Stromal cell of bone marrow (primary cell): ENCODE measurements at regions not wholly inside any gene's neighbourhood (a gene's known extent, or its start where the extent isn't known, plus 50 kb on each side); places are given as distances from the start of the nearest gene placed in this dataset.

Source experiments
- DNase-seq: peaks from one replicate; pipeline ENCODE4 v3.0.0-alpha.2; 2012; ENCODE audit warnings: low read depth

DNA sequence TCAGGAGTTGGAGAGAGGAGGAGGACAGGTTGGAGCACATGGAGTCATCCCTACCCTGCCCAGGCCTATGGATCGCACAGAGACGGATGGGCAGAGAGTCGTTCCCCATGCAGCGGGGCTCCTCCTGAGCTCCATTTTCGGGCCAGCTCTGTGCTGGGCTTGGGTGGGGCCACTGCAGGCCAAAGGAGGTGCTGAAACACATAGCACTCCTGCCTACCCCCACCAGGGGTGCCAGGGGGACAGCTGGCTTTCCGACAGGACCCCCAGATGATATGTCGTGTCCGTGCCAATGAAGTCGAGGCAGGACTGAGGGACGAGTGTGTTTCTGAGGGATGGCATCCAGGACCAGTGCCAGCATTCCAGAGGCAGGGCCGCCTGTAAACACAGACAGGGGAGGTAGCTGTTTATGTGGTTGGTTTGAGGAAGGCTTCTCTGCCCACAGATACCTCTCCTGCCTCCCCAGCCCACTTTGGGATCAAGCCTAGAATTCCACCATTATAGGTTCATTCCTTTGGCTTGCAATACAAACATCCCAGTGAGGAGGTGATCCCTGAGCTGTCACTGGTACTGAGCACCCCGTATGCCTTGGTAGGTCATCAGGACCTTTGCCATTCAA lies 116.6 kb downstream of the GLI2 start:
- DNase-seq, result no peak

DNA sequence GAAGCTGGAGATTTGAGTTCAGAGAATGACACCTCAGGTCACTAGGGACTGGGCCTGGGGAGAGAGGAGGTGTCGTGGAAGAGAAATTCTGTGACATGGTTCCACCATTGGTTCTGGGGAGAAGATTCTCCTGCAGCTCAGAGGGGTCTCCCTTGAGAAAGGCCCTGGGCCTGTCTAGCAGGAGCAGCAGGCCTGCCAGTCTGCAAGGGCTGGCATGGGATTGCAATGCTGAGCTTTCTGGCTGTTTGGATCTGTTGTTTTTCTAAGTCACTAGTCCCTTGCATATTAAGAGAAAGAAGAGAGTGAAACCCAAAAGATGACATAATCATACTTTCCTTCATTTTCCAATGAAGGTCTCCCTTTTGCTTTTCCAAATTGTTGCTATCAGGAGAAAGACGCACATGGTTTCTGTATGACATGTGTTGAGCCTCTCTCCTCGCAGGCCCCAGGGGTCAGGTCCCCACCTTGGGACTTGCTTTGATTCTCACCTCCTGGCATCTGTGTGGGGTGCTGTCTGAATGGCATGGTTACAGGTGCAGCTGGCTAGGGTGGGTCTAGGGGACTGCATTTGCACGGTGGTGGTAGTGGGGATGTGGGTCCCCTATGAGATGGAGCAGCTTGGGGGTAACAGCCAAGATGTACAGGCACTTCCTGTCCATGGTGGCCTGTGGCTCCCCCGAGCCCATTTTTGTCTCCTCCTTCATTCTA lies 117.8 kb downstream of the GLI2 start:
- no peak for DNase-seq

DNA sequence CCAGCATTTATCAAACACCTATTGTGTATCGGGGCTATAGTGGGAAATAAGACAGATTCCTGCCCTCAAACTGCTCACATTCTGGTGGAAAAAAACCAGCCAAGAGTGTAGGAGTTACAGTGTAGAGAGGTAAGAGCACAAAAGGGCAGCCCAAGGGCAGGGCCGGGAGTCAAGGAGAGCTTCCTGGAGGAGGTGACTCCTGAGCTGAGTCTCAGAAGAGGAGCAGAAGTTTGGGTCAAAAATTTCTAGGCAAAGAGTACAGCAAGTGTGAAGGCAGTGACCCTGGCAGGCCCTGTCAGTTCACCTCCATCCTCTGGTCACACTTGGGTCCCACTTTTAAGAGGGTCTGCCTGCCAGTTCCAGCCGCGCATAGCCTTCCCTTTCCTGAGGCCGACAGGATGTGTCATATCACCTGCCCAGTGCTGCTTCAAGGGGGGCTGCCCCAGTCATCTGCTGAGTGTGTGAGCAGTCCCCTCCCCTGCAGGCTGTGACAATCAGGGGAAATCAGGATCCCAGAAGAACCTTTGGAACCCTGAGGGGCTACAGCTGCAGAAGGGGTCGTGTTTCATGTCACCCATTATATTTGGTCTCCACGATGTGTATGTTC lies 118.4 kb downstream of the GLI2 start:
- no peak for DNase-seq

DNA sequence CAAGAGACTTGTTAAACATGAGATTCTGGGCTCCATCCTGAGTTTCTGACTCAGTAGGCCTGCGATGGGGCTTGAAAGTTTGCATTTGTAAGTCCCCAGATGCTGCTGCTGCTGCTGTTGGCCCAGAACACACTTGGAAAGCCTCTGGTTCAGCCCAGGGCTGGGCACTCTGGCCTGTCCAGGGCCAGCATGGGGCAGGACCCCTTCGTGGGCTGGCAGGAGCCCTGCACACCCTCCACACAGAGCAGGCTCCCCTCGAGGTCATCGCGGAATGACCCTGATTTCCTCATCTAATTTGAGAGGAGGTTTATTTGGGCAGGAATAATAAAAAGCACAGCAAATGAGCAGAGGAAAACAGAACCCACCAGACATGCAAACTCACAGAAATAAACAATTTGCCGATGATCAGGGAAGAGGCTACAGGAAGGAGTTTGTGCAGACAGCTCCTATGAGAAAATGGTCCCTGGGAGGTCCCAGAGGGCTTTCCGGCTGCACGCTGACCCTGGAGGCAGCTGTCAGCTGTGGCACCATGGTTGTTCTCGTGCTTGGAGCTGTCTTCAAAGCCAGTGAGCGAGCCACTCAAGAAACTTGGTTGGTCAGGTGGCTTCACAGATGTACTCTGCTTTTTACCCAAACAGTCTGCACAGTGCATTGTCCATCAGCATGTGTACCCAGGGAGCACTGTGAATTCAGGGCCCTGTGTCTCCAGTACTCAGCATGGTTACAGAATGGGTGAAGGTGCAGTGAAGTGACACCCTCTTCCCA lies 119.3 kb downstream of the GLI2 start:
- DNase-seq, result no peak

DNA sequence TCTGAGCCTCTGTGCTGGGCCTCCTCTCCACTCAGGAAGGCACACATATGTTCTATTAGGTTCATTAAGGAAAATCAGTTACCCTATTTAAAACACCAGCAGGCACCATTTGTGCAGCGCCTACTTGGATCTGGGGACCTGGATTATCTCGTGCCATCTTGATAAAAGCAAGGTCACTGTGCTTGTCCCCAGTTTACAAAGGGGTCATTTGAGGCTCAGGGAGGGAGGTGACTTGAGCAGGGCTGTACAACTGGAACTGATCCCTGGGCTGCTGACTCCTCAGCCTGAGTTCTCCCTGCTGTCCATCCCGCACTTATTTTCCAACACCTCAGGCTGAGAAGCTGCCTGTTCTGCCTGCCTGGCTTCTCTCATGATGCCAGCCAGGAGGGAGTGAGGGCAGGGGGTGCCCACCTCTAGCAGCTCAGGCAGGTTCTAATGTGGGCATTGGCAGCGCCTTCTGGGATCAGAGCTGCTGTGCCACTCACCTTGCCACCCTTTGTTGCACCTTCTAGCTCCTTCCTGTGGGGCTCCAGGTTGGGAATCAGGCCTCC lies 120.3 kb downstream of the GLI2 start:
- no peak for DNase-seq

DNA sequence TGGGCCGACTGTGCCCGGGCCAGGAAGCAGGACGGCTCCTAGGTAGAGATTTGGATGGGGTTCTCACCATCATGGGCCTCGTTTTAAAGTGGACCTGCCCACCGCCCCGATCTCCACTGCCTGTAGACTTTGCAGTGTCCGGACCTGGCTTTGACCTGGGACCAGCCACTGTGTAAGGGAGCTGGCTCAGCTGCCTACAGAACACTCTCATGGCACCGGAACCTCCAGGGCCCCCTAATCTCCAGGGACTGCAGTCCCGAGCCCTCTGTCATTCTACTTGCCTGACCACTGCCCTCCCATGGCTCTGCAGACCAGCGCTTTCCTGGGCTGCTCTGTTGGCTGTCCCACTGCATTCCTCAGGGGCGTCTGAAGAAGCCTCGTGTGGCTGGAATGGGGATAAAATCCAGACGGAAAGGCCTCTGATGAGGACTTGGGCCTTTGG lies 120.8 kb downstream of the GLI2 start:
- DNase-seq, result no peak

DNA sequence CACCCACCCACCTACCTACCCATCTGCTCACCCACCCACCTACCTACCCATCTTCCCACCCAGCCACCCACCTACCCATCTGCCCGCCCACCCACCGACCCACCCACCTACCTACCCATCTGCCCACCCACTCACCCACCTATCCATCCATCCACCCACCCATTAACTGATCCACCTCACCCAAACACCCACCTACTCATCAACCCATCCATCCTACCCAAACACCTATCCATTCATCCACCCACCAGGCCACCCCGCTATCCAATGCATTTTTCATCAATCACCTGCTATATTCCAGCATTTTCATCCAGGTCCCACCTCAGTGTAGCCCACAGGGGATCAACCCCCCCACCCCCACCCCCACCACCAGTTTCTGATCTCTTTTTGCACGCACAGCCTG lies 121.8 kb downstream of the GLI2 start:
- DNase-seq, result no peak

DNA sequence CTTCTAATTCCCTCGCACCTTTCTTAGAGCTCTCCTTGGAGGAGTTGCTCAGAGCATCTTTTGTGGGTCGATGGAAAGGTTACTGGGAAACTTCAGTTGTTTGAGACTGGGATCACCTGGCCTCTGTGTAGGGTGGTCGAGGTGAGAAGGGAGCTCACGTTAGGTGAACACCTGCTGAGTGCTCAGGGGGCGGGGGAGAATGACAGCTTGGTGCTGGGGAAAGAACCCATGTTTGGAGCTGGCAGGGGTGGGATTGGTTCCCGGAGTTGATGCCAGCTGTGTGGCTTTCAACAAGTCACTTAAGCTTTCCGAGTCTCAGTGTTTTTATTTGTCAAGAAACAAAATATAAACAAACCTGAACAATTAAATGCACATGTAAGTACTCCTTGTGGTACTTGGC lies 122.3 kb downstream of the GLI2 start:
- no peak for DNase-seq

DNA sequence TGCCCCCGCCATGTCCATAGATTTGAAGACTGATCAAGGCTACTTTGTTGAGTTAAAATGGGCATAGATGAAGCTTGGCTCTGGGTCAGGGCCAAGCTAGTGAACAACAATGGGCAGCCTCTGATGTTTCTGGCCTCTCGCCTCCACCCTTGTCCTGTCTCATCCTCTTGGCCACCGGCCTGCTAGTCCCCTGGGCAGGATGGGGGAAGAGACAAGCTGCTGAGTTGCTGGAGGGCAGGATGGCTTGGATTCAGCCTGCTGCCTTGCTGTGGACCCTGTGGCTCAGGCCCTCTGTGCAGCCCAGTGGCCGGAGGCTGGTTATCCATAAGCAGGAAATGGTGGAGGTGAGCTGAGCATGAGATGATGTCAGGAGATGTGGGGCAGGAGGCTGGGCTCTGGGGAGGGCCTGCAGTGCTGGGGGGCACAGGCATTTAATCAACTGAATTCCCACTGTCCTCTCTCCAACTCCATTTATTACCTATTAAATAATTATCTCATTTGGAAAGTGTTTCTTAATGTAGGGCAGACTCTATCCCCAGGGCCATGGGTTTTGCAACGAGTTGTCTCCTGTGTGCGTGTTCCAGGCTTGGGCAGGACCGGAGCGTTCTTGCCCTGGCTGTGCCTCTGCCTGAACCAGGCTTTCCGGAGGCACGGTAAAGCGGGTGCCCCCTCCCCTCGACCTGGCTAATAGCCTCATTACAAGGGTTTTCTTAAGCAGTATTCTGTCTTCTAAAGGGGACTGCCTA lies 122.9 kb downstream of the GLI2 start:
- DNase-seq, result no peak

DNA sequence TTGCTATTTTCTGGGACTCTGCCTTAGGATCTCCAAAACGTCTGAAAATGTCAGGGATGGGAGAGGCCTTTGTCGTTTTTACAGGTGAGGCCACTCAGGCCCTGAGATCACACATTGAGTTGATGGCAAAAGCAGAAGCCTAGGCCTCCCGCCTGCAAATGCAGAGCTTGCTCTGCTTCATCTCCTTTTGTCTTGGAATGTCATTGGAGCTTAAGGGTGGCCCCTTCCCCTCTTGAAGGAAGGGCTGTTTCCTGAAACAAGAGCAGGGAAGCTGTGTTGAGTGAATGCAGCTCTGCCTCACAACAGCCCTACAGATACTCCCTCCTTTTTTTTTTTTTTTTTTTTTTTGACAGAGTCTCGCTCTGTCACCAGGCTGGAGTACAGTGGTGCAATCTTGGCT lies 123.5 kb downstream of the GLI2 start:
- no peak for DNase-seq

DNA sequence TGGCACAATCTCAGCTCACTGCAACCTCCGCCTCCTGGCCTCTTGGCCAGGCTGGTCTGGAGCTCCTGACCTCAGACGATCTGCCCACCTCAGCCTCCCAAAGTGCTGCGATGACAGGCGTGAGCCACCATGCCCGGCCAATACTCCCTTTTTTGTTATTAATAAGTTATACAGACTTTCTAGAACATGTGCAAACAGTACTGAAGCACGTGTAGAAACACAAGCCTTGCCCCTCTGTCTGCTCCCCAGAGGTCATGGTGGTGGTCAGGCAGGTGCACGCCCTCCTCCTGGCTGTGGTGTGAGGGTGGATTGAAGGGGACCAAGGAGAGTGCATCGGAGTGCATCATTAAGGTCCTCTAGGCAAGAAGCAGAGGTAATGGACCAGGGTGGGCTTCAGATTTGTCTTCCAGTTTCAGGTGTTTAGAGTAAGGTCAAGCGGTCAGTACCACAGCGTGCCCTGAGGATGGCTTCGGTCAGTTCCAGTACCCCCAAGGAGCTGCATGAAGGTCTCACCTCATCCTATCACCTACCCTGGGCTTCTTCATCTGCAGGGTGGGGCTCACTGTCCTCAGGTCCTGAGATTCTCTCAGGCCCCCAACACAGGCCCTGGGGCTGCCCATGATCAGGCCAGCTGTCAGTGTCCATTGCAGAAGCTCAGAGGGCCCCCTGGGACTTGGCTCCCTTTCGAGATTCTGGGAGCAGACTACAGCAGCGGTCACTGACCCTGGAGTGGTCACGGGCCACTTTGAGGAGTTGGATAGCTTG lies 124.3 kb downstream of the GLI2 start:
- DNase-seq, result no peak

DNA sequence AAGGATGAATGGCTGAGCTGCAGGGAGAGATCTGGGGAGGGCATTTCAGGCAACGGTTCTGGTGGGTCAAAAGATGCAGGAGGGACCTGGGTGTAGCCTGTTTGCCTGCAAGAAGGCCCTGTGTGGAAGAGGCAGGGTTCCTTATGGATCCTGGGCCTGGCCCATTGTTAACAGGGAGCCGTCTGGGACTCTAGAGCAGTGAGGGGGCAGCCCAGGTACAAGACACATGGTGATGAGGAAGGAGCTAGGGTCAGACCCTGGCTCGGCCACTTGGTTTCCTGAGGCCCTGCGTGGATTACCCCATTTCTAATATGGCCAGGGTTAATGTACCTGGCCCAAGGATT lies 124.9 kb downstream of the GLI2 start:
- no peak for DNase-seq

DNA sequence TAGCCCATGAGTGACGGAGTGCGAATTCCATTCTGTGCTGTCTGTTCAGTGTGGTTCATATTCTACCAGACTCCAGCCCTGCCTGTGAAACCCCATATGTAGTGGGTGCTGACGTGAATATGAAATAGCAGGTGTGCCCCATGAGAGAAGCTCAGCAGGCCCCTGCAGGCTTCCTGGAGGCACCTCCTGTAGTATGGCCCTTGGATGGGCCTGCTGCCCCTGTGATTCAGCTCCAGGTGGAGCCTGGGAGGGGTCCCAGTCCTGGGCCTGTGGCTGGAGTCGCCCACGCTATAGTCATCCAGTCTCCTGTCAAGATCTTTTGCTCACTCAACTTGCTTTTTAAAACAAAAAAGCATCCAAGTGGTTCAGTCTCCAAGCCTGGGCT lies 125.5 kb downstream of the GLI2 start:
- DNase-seq, result no peak

DNA sequence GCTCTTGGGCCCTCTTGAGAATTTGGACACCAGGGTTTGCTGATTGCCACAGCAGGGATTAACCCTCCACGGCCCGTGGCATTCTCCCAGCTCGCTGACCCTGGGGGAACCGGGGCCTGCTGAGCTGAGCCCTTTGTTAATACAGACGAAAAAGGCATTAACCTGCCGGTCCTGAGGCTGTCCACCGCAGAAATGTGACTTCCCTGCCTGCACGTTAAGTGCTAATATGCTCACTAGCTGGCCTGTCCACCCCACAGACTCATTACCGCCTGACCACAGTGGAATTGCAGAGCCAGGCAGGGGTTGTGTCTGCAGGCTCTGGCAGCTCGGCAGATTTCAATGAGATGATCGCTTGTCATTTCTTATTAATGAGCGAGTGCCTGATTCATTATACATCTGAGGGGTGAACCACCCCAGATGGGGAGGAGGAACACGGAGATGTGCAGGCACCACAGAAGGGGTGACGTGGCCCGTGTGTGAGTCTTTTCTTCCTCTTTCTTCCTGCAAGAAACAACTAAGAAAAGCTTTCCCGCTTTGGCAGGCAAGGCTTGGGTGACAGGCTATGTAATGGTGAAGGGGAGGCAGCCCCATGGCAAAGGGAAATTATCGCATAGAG lies 126.0 kb downstream of the GLI2 start:
- DNase-seq, result peak; percentile 40

DNA sequence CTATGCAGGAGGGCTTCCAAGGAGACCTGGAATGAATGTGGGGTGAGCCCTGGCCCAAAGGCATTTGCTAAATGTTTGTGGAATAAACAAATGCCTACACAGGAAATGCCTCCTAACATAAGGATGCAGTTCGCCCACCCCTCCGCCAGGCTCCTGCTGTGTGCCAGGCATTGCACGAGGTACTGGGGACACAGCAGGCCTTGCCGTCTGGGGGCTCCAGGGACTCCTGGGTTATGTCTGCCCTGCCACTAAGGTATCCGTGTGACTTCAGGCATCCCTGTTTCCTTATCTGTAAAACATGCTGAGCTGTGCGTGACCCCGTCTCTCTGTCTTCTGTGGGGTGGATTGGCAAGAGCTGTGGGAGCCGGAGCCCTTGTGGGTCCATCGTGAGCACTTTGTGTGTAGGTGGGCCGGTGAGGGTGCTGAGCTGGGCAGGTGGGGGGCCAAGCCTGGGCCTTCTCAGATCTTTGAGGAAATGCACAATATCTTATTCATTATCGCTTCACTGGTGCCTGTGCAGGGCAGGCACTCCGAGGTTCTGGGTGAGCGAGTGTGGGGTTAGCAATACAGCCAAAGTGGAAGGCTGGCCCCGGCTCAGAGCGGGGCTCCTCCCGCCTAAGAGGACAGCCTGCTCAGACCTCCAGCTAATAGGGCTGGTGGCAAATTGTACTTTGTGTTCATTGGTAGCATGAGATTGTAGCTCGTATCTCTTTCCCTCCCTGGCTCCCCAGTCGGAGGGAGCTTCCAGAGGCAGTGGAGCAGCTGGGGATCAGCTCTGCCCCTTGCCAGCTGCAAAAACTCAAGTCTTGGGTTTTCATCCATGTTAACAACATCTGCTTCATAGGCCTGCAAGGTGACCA lies 126.8 kb downstream of the GLI2 start:
- no peak for DNase-seq

DNA sequence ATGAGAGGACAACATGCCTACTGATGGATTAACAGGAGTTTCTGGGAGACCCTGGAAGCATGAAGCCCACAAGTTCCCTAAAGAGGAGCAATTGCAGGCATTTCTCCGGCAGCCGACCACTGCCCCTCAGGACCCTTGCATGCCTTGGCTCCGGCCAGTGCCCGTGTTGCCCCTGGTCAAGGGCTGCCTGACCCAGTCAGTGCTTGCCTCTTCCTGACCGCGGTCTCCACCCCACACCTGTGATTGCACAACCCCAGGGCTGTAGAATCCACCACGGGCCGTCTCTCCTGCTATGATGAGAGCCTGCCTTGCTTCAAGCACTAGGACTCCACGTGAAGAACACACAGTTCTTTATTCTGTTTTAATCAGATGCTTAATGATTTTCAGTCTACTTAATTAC lies 127.5 kb downstream of the GLI2 start:
- DNase-seq, result no peak

DNA sequence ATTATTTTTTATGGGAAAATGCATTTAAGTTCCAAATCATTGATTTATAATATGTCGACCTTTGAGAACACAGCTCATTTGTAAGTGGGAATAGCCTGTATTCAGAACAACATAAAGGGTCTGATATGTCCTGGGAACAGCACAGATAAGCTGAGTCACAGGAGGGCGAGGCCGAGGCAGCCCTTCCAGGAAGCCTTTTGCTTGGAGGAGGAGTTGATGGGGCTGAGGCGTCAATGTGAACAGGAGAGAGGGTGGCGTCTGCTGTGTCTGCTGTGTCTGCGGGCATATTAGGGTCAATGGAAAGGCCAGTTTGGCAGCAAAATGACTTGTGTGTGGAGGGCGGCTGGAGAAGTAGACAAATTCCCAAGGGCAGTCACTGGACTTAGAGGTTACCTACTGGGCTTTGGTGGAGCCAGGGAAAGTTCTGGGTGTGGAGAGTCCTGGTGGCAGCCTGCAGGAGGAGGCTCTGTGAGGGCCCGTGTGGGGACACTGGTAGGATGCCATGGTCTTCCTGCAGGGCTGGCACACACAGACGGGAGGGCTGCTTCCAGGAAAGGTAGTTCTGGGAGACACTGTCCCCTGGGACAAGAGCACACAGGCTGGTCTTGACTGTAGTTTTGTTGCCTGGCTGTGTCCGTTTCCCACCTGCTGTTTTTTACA lies 128.1 kb downstream of the GLI2 start:
- peak; percentile 47 for DNase-seq

DNA sequence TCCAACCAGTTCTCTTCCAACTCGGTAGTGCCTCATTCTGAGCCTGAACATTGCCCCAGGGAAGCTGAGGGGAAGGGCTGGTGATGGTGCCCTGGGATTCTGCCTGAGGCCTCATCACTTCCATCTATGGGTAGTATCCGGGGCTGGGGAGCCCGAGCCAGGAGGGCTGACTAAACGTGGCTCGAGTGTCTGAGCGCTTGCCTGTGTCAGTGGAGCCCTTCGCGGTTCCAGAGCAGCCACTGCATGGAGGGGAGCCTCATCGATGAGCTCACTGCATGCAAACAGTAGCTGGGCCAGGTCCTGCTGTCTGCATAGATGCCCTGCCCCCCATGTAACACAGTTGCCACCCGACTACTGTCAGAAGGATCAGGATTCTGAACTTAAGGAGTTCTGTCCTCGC lies 129.3 kb downstream of the GLI2 start:
- no peak for DNase-seq

DNA sequence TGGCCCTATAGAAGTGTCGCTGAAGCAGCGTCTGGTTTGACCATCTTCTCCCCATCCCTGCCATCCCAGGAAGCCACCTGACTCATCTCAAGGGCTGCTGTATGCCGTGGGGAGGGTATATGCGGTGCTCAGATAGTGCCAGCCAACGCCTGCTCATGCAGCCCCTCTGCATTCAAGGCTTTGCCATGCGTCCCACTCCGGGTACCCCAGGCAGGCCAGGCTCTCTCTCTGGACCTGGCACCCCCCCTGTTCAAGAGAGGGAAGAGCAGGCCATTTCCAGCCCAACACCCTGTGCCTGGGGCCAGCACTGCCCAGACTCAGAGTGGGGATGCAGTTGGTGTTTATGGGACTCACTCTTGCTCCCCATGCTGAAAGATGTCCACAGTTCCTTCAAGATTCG lies 130.0 kb downstream of the GLI2 start:
- no peak for DNase-seq
